ENCODE measurements at regions not wholly inside any gene's neighbourhood (a gene's known extent, or its start where the extent isn't known, plus 50 kb on each side); places are given as distances from the start of the nearest gene placed in this dataset.

DNA sequence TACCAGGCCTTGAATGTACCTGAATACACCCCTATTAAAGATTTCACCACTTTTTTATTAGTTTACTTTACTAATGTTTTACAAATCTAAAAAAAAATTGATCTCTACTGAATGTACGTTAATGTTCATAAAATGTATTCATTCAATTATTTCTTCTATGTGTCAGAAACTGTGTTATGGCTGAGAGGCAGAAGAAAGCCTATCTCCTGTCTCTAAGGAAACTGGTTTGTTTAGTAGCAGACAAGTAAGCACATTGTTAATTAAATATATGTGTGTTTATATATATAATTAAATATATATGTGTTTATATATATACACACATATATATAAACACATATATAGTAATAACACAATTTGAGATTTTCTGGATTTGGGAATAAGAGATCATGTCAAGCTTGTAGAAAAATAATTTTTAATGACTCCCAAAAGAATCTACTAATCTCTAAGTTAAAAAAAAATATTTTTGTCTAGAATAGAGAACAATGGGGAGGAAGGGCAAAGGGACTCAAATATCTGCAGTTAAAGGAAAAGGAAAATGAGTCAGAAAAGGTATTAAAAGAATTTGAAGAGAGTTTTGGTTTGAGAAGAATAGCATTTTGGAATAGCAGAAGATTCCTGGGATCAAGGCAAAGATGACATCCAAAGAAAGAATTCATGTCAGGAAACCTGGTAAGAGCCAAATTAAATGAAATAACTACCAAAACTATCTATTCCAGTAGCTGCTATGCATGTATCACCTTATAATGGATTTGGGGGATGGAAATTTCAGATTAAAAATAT, 92.1 kb downstream of the CH25H start:
- TF ChIP-seq, protein P1, sequence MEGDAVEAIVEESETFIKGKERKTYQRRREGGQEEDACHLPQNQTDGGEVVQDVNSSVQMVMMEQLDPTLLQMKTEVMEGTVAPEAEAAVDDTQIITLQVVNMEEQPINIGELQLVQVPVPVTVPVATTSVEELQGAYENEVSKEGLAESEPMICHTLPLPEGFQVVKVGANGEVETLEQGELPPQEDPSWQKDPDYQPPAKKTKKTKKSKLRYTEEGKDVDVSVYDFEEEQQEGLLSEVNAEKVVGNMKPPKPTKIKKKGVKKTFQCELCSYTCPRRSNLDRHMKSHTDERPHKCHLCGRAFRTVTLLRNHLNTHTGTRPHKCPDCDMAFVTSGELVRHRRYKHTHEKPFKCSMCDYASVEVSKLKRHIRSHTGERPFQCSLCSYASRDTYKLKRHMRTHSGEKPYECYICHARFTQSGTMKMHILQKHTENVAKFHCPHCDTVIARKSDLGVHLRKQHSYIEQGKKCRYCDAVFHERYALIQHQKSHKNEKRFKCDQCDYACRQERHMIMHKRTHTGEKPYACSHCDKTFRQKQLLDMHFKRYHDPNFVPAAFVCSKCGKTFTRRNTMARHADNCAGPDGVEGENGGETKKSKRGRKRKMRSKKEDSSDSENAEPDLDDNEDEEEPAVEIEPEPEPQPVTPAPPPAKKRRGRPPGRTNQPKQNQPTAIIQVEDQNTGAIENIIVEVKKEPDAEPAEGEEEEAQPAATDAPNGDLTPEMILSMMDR (IDR thresholded peaks at IDR 0.05) = no peak
- TF ChIP-seq POLR2A (IDR thresholded peaks at IDR 0.05) (no peak), POLR2AphosphoS5 (IDR thresholded peaks at IDR 0.05) (no peak)
